ENCODE measurements at regions not wholly inside any gene's neighbourhood (a gene's known extent, or its start where the extent isn't known, plus 50 kb on each side); places are given as distances from the start of the nearest gene placed in this dataset.

- TF ChIP-seq, protein P1, sequence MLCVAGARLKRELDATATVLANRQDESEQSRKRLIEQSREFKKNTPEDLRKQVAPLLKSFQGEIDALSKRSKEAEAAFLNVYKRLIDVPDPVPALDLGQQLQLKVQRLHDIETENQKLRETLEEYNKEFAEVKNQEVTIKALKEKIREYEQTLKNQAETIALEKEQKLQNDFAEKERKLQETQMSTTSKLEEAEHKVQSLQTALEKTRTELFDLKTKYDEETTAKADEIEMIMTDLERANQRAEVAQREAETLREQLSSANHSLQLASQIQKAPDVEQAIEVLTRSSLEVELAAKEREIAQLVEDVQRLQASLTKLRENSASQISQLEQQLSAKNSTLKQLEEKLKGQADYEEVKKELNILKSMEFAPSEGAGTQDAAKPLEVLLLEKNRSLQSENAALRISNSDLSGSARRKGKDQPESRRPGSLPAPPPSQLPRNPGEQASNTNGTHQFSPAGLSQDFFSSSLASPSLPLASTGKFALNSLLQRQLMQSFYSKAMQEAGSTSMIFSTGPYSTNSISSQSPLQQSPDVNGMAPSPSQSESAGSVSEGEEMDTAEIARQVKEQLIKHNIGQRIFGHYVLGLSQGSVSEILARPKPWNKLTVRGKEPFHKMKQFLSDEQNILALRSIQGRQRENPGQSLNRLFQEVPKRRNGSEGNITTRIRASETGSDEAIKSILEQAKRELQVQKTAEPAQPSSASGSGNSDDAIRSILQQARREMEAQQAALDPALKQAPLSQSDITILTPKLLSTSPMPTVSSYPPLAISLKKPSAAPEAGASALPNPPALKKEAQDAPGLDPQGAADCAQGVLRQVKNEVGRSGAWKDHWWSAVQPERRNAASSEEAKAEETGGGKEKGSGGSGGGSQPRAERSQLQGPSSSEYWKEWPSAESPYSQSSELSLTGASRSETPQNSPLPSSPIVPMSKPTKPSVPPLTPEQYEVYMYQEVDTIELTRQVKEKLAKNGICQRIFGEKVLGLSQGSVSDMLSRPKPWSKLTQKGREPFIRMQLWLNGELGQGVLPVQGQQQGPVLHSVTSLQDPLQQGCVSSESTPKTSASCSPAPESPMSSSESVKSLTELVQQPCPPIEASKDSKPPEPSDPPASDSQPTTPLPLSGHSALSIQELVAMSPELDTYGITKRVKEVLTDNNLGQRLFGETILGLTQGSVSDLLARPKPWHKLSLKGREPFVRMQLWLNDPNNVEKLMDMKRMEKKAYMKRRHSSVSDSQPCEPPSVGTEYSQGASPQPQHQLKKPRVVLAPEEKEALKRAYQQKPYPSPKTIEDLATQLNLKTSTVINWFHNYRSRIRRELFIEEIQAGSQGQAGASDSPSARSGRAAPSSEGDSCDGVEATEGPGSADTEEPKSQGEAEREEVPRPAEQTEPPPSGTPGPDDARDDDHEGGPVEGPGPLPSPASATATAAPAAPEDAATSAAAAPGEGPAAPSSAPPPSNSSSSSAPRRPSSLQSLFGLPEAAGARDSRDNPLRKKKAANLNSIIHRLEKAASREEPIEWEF (IDR thresholded peaks at IDR 0.05; ENCODE audit: insufficient replicate concordance, low read depth, low read length) = no peak
- TF ChIP-seq CREM (IDR thresholded peaks at IDR 0.05; ENCODE audit: low read depth) = no peak
Measured at GRCh38 chr2:189375842-189376241, 65.4 kb upstream of the WDR75 start (continued).

GRCh38 chr2:189379287-189379630, 62.0 kb upstream of the WDR75 start:
- H3K27ac ChIP-seq (ENCODE audit: control insufficient read depth, insufficient read depth) = no peak overlapping the region
- no peaks in the 10 kb centered on the region for H3K36me3 ChIP-seq (ENCODE audit: control insufficient read depth in 2 of 2, insufficient read depth in 2 of 2, low read length in 1 of 2)
- no peaks in the 10 kb centered on the region for H3K9me3 ChIP-seq (replicated peaks; ENCODE audit: control insufficient read depth, insufficient read depth, low read length)
- ChIA-PET RAD21 (ENCODE audit: unreplicated experiment) (no interaction called here), POLR2A (no interaction called here), SMC1A (ENCODE audit: uncharacterized antibody, unreplicated experiment) (interaction anchor here (2.1 kb wide), 1 partner anchor 28 kb away, joined by 8 read pairs; no protein-coding TSS in a partner anchor), CTCF (no interaction called here)
- intact Hi-C loops (cut with micrococcal nuclease; ENCODE audit: unreplicated experiment) (no loop called here), in situ Hi-C loops (cut with MboI) (no loop called here)
- ATAC-seq (no peak; the same call in 2 of the 3 replicates), DNase-seq (ENCODE audit: low read depth, low spot score) (no peak), FAIRE-seq (no peak)
- no peaks in the 10 kb centered on the region for H3K27me3 ChIP-seq (replicated peaks in 1 of 2; ENCODE audit: control insufficient read depth in 2 of 2, insufficient read depth in 2 of 2, low read length in 1 of 2)
- WGBS (ENCODE audit: insufficient coverage, insufficient replicate concordance, low lambda C conversion rate, missing lambda C conversion rate) = 25% methylated on average over 2 of the region's 2 CpGs
- no peaks in the 10 kb centered on the region for H4K20me1 ChIP-seq (ENCODE audit: control insufficient read depth, insufficient read depth)
- no peaks in the 10 kb centered on the region for H3K4me1 ChIP-seq (ENCODE audit: control insufficient read depth, insufficient read depth, low read length)
- no TSS peak for BruUV-seq (replicated peaks)
- H3K4me2 ChIP-seq (ENCODE audit: control insufficient read depth, insufficient read depth) = no peak overlapping the region
- no peak overlapping the region for H3K4me3 ChIP-seq
- H3K9ac ChIP-seq (ENCODE audit: control insufficient read depth, insufficient read depth, low read length) = no peak overlapping the region
- no peak overlapping the region for H2AFZ ChIP-seq (ENCODE audit: control insufficient read depth, low read depth, low read length)
- no peaks in the 10 kb centered on the region for H3K79me2 ChIP-seq (ENCODE audit: control insufficient read depth, insufficient read depth, low read length)
- no peak for TF ChIP-seq TAF1 (IDR thresholded peaks at IDR 0.05; ENCODE audit: borderline replicate concordance, low read depth, low read length)
- TF ChIP-seq TBL1XR1 (IDR thresholded peaks at IDR 0.05; ENCODE audit: low read depth, low read length) = no peak
- no peak for TF ChIP-seq USF2 (IDR thresholded peaks at IDR 0.05; ENCODE audit: borderline replicate concordance, low read depth, low read length)
- TF ChIP-seq STAT1 (conservative IDR thresholded peaks at IDR 0.05) = no peak
- no peak for TF ChIP-seq MTA2 (IDR thresholded peaks at IDR 0.05; ENCODE audit: low read depth)
- TF ChIP-seq EED (IDR thresholded peaks at IDR 0.05; ENCODE audit: low read depth) = no peak
- TF ChIP-seq MEF2B (IDR thresholded peaks at IDR 0.05; ENCODE audit: partially characterized antibody, poor library complexity, severe bottlenecking) = no peak
- TF ChIP-seq, protein P2, sequence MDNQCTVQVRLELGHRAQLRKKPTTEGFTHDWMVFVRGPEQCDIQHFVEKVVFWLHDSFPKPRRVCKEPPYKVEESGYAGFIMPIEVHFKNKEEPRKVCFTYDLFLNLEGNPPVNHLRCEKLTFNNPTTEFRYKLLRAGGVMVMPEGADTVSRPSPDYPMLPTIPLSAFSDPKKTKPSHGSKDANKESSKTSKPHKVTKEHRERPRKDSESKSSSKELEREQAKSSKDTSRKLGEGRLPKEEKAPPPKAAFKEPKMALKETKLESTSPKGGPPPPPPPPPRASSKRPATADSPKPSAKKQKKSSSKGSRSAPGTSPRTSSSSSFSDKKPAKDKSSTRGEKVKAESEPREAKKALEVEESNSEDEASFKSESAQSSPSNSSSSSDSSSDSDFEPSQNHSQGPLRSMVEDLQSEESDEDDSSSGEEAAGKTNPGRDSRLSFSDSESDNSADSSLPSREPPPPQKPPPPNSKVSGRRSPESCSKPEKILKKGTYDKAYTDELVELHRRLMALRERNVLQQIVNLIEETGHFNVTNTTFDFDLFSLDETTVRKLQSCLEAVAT (IDR thresholded peaks at IDR 0.05) = no peak
- no peak for TF ChIP-seq CBX5 (IDR thresholded peaks at IDR 0.05; ENCODE audit: low read depth)
- no peak for TF ChIP-seq JUND (IDR thresholded peaks at IDR 0.05; ENCODE audit: low read depth, low read length)
- TF ChIP-seq WRNIP1 (IDR thresholded peaks at IDR 0.05; ENCODE audit: borderline replicate concordance, low read depth, low read length) = no peak
- TF ChIP-seq IRF4 (IDR thresholded peaks at IDR 0.05; ENCODE audit: low read depth, low read length) = no peak
- no peak for TF ChIP-seq ASH2L (IDR thresholded peaks at IDR 0.05; ENCODE audit: borderline replicate concordance, low read depth)

Measured in GM12878 (cell line).